Kidney (tissue), 13 donors: ENCODE measurements at regions not wholly inside any gene's neighbourhood (a gene's known extent, or its start where the extent isn't known, plus 50 kb on each side); places are given as distances from the start of the nearest gene placed in this dataset.

Source experiments
- DNase-seq, 5 donors: peaks; one replicate each; pipeline ENCODE4 v3.0.0-alpha.2; 2013 to 2020
- FAIRE-seq: peaks from 2 replicates; lab custom pipeline; 2012; peaks lifted over from hg19 to GRCh38; lab: Jason Lieb, UNC
- H3K27ac ChIP-seq, 2 donors: one replicate each; pipeline ENCODE4 v1.7.0; 2013; ENCODE audit warnings: low read depth in 2 of 2, low read length in 2 of 2, inconsistent platforms in 1 of 2
- H3K27me3 ChIP-seq: one replicate; pipeline ENCODE4 v1.7.1; 2013; ENCODE audit warnings: low read length, inconsistent platforms; ENCODE audit not compliant: control insufficient read depth, insufficient read depth
- H3K36me3 ChIP-seq, 3 donors: one replicate each; pipeline versions ENCODE4 v1.7.0 to v1.7.1; 2013; ENCODE audit warnings: low read length in 3 of 3, control low read depth in 1 of 3, inconsistent platforms in 1 of 3; ENCODE audit not compliant: insufficient read depth in 3 of 3, control insufficient read depth in 2 of 3
- H3K4me1 ChIP-seq, 3 donors: one replicate each; pipeline versions ENCODE4 v1.7.0 to v1.7.1; 2013; ENCODE audit warnings: low read length in 3 of 3, inconsistent platforms in 1 of 3, low read depth in 1 of 3; ENCODE audit not compliant: control insufficient read depth in 2 of 3, insufficient read depth in 2 of 3
- H3K4me3 ChIP-seq, 3 donors: one replicate each; pipeline versions ENCODE4 v1.7.0 to v1.8.1; 2013; ENCODE audit warnings: low read length in 3 of 3, control low read depth in 1 of 3, inconsistent platforms in 1 of 3
- H3K9ac ChIP-seq, 3 donors: one replicate each; pipeline versions ENCODE4 v1.7.0 to v1.7.1; 2013; ENCODE audit warnings: low read length in 3 of 3, control low read depth in 1 of 3, inconsistent platforms in 1 of 3
- H3K9me3 ChIP-seq, 3 donors: one replicate each; pipeline versions ENCODE4 v1.7.0 to v1.7.1; 2013; ENCODE audit warnings: low read length in 3 of 3, control low read depth in 1 of 3, inconsistent platforms in 1 of 3; ENCODE audit not compliant: control insufficient read depth in 2 of 3, insufficient read depth in 1 of 3
- intact Hi-C: fragments of 100-400 bp; cut with DNase I; formaldehyde crosslinking; loops from one replicate; pipeline ENCODE4 v1.11.1; 2022
- TF ChIP-seq, protein P1 (sequence below): IDR thresholded peaks from 3 replicates; pipeline ENCODE4 v1.5.1; 2012; ENCODE audit warnings: mild to moderate bottlenecking, moderate library complexity, borderline replicate concordance; ENCODE audit not compliant: insufficient read depth; ENCODE audit errors: extremely low read depth
- donor health status: control.
- donor health status: control.
- donor health status: control.
- donor health status: control.
- donor health status: control.
- donor health status: DM: yes; HTN: yes; CAD: no.
- donor health status: Normal renal cell carcinoma (clear cell type).

DNA sequence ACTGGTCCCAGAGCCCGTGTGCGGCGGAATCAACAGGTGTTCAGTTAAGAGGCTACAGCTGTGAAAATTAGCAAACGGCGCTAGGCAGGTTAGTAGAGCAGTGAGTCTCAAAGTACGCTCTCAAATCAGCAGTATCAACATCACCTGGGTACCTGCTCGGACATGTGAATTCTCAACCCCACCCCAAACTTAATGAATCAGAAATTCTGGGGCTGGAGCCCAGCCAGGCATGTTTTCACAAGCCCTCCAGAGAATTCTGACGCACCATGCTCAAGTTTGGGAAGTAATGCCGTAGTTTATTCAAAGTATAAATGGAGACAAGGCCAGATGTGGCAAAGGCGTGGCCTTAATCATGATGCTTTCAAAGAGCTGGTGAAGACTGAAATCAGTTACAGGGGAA is 58.2 kb upstream of the PTCHD1 start:
- no peak for FAIRE-seq
- TF ChIP-seq, protein P1, sequence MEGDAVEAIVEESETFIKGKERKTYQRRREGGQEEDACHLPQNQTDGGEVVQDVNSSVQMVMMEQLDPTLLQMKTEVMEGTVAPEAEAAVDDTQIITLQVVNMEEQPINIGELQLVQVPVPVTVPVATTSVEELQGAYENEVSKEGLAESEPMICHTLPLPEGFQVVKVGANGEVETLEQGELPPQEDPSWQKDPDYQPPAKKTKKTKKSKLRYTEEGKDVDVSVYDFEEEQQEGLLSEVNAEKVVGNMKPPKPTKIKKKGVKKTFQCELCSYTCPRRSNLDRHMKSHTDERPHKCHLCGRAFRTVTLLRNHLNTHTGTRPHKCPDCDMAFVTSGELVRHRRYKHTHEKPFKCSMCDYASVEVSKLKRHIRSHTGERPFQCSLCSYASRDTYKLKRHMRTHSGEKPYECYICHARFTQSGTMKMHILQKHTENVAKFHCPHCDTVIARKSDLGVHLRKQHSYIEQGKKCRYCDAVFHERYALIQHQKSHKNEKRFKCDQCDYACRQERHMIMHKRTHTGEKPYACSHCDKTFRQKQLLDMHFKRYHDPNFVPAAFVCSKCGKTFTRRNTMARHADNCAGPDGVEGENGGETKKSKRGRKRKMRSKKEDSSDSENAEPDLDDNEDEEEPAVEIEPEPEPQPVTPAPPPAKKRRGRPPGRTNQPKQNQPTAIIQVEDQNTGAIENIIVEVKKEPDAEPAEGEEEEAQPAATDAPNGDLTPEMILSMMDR, result no peak

More for the DNA sequence above, 58.2 kb upstream of the PTCHD1 start:
- no peak overlapping the region for H3K9ac ChIP-seq
- no peak overlapping the region for H3K4me3 ChIP-seq
- intact Hi-C loops, result no loop called here
- no peak for DNase-seq
- no peak overlapping the region for H3K27ac ChIP-seq
- no peaks in the 10 kb centered on the region for H3K4me1 ChIP-seq
- H3K27me3 ChIP-seq, result no peaks in the 10 kb centered on the region
- H3K9me3 ChIP-seq, result no peaks in the 10 kb centered on the region
- no peaks in the 10 kb centered on the region for H3K36me3 ChIP-seq
